Transverse colon (tissue), 3 donors: ENCODE measurements at regions not wholly inside any gene's neighbourhood (a gene's known extent, or its start where the extent isn't known, plus 50 kb on each side); places are given as distances from the start of the nearest gene placed in this dataset.

Source experiments
- EP300 ChIP-seq: sonication (generic); formaldehyde crosslinking; IDR thresholded peaks from one replicate; pipeline ENCODE4 v1.6.1; 2017; ENCODE audit warnings: antibody characterized with exemption, low read depth
- TF ChIP-seq, protein P1 (sequence below), 5 experiments: fragments of 200-600 bp in 3 of 5; fragments of 450-650 bp in 2 of 5; sonication (generic) in 3 of 5; IDR thresholded peaks; 1 replicate in 2 of 5; 2 replicates in 3 of 5; pipeline ENCODE4 v1.5.1; 2016 to 2017; ENCODE audit warnings: antibody characterized with exemption in 5 of 5, inconsistent platforms in 3 of 5, mild to moderate bottlenecking in 2 of 5, moderate library complexity in 1 of 5

DNA sequence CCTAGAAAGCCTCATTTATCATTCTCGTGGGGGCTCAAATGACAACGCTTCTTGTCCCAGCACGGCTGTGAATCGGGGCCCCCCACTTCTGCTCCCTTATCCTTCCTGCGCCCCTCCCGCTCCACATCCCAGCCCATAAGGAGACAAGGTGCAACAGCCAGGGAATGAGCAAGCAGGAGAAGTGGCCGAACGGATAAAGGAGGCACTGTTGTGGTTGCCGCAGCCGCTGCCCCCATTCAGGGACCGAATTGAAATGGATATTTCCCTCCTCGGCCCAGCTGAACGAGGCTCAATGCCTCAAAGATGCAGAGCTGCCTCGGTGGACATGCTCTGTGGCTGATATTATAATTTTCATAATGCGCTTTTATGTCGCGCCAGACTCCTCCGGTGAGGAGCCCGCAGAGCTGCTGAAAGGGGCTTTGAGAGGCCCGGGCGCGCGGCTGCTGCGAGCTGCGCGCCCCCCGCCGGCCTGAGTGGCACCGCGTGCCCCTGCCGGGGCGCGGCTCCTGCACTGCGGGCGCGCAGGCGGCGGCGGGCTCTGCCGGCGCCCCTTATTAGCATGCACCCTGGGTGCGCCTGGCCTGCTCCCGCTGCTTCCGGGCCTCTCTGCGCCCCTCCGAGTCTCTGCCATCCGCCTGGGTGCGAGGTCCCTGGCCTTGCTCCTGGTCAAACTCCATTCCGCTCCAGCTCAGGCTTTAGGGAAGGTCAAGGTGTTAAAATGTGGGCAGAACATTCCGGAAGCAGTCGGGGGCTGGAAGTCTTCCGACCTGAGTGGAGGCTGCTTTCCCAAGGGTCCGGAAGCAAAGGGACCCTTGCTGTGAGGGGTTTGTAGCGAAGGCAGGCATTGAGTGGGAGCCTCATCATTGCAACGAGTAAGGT is 68.2 kb upstream of the TMEM33 start:
- TF ChIP-seq, protein P1, sequence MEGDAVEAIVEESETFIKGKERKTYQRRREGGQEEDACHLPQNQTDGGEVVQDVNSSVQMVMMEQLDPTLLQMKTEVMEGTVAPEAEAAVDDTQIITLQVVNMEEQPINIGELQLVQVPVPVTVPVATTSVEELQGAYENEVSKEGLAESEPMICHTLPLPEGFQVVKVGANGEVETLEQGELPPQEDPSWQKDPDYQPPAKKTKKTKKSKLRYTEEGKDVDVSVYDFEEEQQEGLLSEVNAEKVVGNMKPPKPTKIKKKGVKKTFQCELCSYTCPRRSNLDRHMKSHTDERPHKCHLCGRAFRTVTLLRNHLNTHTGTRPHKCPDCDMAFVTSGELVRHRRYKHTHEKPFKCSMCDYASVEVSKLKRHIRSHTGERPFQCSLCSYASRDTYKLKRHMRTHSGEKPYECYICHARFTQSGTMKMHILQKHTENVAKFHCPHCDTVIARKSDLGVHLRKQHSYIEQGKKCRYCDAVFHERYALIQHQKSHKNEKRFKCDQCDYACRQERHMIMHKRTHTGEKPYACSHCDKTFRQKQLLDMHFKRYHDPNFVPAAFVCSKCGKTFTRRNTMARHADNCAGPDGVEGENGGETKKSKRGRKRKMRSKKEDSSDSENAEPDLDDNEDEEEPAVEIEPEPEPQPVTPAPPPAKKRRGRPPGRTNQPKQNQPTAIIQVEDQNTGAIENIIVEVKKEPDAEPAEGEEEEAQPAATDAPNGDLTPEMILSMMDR (IDR thresholded peaks at IDR 0.05), result no peak
- TF ChIP-seq EP300, result no peak
